HG03575 (cell line): ENCODE measurements at regions not wholly inside any gene's neighbourhood (a gene's known extent, or its start where the extent isn't known, plus 50 kb on each side); places are given as distances from the start of the nearest gene placed in this dataset.
"Not testable (repeated sequence)": the region's sequence is repeated elsewhere in the genome, so short reads cannot be mapped to it uniquely, and the experiment has no call there.

Experiments used
- ATAC-seq: cut with Tn5 transposase; IDR thresholded peaks from one replicate; pipeline ENCODE4 v1.9.1; 2021; ENCODE audit not compliant: unreplicated experiment, insufficient number of reproducible peaks, low FRiP score; ENCODE audit errors: extremely low read depth

- ATAC-seq: no peak
Observed at GRCh38 chr10:52469970-52470705, 156.1 kb downstream of the DKK1 start.

DNA sequence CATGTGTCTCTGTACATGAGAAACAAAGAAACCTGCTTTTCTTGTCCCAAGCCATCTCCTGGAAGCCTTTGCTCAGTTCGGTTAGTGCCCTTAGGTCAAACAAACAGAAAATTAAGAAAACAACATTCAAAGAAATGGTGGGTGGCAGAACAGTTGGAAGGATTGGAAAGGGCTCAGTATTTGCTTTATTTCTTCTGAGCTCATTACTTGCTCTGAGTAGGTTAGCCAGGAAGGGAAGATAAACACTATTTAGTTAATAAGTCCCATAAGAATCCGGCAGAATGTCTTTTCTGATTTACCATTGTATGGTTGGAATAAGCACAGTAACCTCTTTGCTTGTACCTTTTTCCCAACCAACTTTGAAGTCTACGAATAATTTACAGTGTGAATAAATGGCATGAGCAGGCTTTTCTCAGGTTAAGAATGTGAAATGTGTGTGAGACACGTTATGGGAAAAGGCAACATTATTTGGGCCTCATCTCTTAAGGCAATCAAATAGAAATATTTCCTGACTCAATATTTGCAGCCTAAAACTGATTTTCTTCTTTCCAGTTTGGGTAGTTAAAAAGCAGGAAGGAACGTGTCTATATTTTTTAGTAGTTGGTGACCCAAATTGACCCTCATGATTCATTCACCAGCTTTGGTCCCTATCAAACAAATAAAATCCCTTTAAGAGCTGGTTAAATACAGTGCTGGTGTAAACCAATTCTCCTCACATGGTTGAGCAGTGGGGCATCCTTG is 158.5 kb downstream of the DKK1 start:
- no peak for ATAC-seq

GRCh38 chr10:52474265-52474664 is 160.2 kb downstream of the DKK1 start:
- ATAC-seq: no peak

DNA sequence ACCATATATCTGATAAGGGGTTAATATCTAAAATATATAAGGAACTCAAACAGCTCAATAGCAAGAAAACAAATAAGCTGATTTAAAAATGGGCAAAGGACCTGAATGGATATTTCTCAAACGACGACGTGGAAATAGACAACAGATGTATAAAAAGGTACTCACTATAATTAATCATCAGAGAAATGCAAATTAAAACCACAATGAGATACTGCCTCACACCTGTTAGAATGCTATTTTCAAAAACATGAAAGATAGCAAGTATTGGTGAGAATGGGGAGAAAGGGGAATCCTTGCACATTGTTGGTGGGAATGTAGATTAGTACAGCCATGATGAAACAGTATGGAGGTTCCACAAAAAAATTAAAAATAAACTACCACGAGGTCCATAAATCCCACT is 163.2 kb downstream of the DKK1 start:
- no peak for ATAC-seq

DNA sequence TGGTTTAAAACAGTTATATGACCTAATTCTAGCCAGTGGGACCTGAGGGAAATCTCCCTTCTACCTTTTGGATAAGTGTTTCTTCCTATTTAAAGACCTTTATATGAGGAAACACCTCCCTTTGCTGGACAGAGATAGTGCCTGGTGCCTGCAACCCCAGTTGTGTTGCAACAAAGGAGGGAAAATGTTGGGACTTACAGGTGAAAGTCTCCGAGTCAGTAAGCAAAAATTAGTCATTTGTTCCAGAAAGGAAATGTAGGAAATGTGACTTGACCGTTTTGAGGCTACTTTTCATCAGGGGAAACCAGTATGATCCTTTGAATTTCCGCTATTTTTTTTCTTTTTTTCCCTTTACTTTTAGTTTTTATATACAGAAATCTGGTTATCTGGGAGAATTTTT is 165.5 kb downstream of the DKK1 start:
- ATAC-seq: no peak

- ATAC-seq: no peak
Observed at GRCh38 chr10:52481986-52482555, 168.0 kb downstream of the DKK1 start.

- ATAC-seq: no peak
Observed at GRCh38 chr10:52483587-52483986, 169.5 kb downstream of the DKK1 start.

- no peak for ATAC-seq
Observed at GRCh38 chr10:52484206-52485065, 170.4 kb downstream of the DKK1 start.

- ATAC-seq: no peak
Observed at GRCh38 chr10:52485462-52485861, 171.4 kb downstream of the DKK1 start.

DNA sequence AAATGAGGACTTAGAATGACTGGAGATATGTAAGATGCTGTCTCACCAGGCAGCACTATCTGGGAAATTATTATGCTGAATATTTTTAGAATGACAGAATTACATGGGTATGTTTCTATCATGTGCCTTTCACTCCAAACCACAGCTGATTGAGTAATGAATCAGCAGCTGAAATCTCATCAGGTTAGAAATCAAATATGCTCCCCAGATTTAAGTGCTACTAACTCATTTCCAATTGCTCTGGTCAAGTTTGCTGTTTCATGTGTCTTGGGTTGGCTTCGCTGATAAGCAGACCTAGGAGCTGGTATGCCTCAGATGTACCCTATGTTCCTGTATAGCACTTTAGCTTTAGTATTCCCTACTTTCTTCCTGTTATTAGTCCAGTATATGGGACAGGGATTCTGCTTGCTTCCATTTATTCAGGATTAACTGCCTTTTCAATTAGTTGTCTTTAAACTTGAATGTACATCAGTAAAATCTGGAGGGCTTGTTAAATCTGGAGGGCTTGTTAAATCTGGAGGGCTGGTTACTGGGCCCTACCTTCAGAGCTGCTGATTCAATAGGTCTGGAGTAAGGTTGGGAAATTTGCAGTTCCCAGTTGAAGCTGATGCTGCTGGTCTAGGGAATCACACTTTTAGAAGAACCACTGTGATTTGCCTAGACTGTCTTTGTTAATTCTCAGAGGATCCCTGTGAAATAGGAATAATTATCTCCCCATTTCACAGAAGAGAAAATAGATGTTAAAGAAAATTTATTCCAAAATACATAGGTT is 172.9 kb downstream of the DKK1 start:
- no peak for ATAC-seq

- no peak for ATAC-seq
Observed at GRCh38 chr10:52488606-52489485, 174.8 kb downstream of the DKK1 start.

DNA sequence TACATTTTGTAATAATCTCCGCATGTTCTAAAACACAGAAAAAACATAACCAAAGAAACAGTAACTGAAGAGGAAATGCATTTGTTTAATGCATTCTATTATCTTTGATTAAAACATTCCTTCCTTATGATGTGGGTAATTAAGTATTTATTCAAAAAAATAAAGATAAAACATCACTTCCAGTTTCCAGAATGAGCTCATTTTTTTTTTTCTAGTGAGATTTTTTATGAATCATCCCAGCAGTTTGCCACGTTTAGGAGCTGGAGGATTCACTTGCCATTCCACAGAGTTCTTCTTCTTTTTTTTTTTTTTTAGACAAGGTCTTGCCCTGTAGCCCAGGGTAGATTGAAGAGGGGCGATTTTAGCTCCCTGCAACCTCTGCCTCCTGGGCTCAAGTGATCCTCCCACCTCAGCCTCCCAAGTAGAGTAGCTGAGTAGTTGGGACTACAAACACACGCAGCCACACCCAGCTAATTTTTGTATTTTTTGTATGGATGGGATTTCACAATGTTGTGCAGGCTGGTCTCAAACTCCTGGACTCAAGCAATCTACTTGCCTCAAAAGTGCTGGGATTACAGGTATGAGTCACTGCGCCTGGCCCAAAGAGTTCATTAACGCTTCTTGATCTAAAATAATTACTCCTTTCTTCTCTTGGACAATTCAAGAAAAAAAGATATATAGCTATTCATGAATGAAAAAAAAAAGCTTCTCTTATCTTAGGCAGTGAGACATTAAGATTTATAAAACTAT is 177.3 kb downstream of the DKK1 start:
- no peak for ATAC-seq

DNA sequence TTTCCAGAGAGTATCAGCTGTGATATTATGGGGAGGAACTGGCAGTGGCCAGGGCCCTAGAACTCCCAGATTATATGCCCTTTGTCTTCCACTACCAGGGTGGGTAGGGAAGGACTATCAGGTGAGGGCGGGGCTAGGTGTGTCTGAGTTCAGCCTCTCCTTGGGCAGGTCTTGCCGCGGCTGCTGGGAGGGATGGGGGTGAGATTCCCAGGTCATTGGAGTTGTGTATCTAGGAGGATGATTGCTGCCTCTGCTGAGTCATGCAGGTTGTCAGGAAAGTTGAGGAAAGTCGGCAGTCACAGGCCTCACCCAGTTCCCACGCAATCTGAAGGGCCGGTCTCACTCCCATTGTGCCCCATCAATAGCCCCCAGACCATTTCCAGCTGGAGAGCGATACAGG is 185.2 kb downstream of the DKK1 start:
- ATAC-seq: no peak

DNA sequence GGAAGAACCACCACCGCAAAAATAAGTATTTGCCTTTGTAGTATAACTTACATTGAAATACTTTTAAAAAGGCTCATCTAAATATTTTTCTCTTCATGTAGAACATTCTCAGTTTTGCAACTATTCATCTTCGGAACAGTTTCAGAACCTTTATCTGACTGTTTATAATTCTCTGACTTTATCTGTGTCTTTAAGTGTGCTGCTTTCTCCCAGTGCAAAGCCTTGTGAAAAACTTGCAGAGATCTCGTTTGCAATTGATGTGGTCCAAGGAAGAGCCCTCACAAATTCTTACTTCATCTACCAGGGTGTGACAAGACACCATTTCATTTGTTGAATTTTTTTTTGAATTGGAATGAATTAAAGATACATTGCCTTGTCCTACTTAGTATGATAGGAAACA is 186.4 kb downstream of the DKK1 start:
- ATAC-seq: no peak

- no peak for ATAC-seq
Observed at GRCh38 chr10:52502237-52502636, 188.2 kb downstream of the DKK1 start.

DNA sequence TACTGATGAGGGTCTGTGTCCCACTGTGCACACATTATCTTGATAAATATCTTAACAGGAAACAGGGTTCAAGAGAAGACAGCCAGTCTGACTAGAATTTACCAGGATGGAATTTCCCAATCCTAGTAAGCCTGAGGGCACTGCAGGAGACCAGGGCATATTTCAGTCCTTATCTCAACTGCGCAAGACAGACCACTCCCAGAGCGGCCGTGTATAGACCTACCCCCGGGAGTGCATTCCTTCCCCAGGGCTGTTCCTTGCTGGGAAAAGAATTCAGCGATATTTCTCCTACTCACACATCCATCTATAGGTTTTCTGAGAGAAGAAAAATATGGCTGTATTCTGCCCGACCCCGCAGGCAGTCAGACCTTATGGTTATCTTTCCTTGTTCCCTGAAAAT is 191.3 kb downstream of the DKK1 start:
- ATAC-seq: not testable (repeated sequence)

GRCh38 chr10:52514481-52514880 is 200.4 kb downstream of the DKK1 start:
- ATAC-seq: no peak
